ENCODE measurements at regions not wholly inside any gene's neighbourhood (a gene's known extent, or its start where the extent isn't known, plus 50 kb on each side); places are given as distances from the start of the nearest gene placed in this dataset.

GRCh38 chr4:31084806-31085416 lies 364.7 kb downstream of the PCDH7 start:
- TF ChIP-seq CTCF (IDR thresholded peaks at IDR 0.05) (no peak), POLR2A (IDR thresholded peaks at IDR 0.05) (no peak)
